ENCODE measurements at regions not wholly inside any gene's neighbourhood (a gene's known extent, or its start where the extent isn't known, plus 50 kb on each side); places are given as distances from the start of the nearest gene placed in this dataset.

GRCh38 chr10:22833353-22833752 is 94.5 kb upstream of the ARMC3 start:
- TF ChIP-seq MTA3 (CRISPR knock-in tag; IDR thresholded peaks at IDR 0.05) (no peak), EP300 (IDR thresholded peaks at IDR 0.05; ENCODE audit: low read depth in 2 of 2, low read length in 2 of 2) (no peak), EP300 (CRISPR knock-in tag; IDR thresholded peaks at IDR 0.05; ENCODE audit: borderline replicate concordance) (no peak), ZNF138 (CRISPR knock-in tag; IDR thresholded peaks at IDR 0.05; ENCODE audit: low read depth) (no peak), TP53 (CRISPR knock-in tag; conservative IDR thresholded peaks at IDR 0.05) (no peak), GMEB2 (CRISPR knock-in tag; IDR thresholded peaks at IDR 0.05; ENCODE audit: low read depth) (no peak), FOXJ3 (CRISPR knock-in tag; IDR thresholded peaks at IDR 0.05; ENCODE audit: borderline replicate concordance) (no peak), CTCF (CRISPR knock-in tag; IDR thresholded peaks at IDR 0.05) (no peak), TARDBP (CRISPR knock-in tag; IDR thresholded peaks at IDR 0.05) (no peak), STAT6 (CRISPR knock-in tag; IDR thresholded peaks at IDR 0.05; ENCODE audit: borderline replicate concordance) (no peak)
